ELR (cell line): ENCODE measurements at regions not wholly inside any gene's neighbourhood (a gene's known extent, or its start where the extent isn't known, plus 50 kb on each side); places are given as distances from the start of the nearest gene placed in this dataset.

ENCODE experiments used
- DNase-seq: peaks from one replicate; pipeline ENCODE4 v3.0.0-alpha.2; 2015; ENCODE audit warnings: low read depth

DNA sequence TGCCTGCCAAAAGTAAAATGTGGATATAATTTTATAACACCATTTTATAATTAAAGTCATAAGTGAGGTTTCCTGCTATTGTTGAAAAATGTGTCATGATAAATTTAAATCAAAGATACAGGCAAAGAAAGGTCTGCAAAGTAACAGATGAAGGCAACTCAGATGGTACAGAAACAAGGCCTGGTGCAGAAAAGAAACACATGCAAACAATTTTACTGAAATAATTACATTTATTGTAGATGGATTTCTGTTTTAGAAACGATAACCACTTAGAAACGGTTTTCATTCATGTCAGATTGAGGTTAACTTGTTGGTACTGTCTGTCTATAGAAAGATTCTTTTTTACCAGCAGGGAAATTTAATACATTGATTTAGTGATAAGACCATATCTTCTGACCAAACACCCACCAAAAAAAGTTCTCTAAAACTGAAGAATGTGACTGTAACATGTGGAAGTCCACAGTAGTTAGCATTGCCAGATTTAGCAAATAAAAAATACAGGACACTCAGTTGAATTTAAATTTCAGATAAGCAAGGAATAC is 105.5 kb upstream of the FERMT1 start:
- no peak for DNase-seq

DNA sequence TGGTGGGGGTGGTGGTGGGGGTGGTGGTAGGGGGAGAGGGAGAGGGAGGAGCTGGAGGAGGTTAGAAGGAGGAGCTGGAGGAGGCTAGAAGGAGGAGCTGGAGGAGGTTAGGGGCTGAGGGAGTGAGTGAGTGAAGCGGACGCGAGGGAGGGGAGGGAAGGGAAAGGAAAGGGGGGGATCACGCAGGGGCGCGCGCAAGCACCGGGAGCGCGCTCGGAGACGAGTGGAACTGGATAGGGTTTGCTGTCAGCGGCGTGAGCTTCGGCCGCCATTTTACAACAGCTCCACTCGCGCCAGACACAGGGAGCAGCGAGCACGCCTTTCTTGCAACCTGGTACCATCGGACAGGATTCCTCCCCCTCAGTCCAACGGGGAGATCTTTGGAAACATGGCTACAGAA is 90.5 kb upstream of the FERMT1 start:
- no peak for DNase-seq

DNA sequence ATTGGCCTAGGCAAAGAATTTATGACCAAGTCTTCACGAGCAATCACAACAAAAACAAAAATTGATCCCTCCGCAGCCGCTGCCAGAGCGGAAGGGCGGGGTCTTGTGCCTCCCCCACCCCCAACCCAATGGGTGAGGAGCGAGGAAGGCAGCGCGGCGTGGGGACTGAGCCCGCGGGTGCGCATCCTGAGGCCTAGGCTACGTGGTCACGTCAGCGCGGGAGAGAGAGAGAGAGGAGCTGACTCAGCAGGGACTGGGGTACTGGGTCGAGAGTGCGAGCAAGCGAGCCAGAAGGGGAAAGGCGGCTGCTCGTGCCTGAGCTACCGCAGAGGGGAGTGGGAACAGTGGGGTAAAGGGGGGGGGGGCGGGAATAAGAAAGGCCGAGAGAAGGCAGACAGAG is 90.1 kb upstream of the FERMT1 start:
- no peak for DNase-seq

DNA sequence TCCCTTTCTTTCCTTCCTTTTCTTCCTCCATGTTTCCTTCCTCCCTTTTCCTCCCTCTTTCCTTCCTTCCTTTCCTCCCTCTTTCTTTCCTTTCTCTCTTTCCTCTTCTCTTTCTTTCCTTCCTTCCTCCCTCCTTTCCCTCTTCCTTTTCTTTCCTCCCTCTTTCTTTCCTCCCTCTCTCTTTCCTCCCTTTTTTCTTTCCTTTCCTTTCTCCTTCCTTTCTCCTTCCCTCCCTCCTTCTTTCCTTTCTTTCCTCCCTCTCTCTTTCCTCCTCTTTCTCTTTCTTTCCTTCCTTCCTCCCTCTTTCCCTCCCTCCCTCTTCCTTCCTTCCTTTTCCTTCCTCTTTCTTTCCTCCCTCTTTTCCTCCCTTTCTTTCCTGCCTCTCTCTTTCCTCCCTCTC is 86.3 kb upstream of the FERMT1 start:
- no peak for DNase-seq

DNA sequence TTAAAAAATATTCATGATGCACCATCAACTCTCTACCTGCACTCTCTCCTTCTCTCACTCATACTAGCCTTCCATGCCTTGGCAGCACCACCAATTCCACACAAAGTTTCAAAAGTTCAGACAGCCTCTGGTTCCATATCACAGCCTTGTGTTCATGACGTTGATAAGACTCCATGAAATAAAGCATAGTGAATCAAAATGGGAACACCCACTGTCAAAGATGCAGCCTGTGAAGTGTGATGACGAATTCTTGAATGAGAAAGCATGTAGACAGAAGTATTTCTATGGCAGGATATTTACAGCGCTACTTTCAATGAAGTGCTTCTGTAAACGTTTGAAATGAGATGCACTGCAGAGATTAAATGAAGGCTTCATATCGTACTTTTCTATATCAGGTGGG is 77.3 kb upstream of the FERMT1 start:
- DNase-seq, result no peak

DNA sequence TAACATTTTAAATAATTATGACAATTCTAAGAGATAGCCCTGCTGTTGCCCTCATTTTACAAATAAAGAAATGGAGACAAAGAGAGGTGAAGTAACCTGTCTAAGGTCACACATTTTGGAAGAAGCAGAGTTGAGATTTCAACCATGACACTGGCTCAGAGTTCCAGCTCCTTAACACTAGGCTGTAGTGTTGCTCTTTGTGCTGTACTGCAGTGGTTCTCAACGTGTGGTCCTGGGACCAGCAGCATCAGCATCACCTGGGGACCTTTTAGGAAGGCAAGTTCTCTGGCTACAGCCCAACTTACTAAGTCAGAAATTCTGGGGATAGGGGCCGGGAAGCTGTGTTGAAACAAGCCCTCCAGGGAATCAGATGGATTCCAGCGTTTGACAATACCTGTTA is 62.4 kb upstream of the FERMT1 start:
- DNase-seq, result no peak

DNA sequence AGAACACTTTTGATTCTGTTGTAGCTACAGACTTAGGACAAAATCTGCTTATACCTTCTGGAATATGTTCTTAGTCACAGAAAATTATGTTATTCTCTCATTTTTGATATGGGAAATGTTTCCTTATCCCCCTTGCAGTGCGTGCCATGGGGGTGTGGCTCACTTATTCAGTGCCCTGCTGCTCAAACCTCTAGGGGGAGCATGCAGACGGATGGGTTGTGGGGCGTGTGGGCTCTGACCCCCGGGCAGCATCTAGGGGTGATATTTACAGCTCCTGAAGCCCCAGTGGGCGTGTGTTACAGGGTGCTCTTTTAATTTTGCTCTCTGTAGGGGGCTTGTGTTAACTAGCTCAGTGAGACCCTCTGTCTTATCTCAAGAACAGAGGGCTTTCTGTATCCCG is 61.3 kb upstream of the FERMT1 start:
- peak; percentile 2 for DNase-seq

DNA sequence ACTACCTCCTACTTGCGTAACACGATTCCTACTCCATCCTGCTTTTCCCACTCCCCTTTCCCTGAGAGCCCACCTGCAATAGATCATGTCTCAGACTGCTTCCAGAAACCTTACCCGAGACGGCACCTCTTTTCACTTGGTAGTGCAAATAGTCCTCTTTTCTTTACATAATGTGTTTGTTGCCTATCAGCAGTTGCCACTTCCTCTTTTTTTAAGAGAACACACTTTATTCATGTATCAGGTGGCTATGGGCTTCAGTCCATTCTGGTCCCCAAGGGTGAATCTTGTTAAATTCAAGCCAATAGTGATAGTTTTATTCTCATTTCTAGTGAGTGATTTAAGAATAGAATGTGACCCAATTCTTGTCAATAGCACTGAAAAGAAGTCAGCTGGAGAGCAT is 57.7 kb upstream of the FERMT1 start:
- no peak for DNase-seq

DNA sequence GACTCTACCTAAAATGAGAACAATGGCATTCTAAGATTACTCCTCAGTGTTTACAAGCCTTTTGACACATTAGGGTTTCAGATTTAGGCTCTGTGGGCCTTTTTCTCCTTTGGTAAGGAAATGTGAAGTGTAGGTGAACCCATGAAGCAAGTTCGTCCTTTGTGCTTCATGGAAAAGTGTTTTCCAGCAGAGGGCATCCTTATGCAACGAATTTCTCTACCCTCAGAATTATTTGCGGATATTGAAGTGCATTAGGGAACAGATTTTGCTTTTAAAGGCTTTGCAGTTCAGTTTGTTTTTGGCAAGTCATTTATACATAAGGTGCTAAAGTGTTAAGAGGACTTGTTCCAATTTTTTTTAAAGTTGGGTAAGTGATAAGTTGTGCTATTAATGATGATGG is 55.7 kb upstream of the FERMT1 start:
- peak; percentile 24 for DNase-seq

DNA sequence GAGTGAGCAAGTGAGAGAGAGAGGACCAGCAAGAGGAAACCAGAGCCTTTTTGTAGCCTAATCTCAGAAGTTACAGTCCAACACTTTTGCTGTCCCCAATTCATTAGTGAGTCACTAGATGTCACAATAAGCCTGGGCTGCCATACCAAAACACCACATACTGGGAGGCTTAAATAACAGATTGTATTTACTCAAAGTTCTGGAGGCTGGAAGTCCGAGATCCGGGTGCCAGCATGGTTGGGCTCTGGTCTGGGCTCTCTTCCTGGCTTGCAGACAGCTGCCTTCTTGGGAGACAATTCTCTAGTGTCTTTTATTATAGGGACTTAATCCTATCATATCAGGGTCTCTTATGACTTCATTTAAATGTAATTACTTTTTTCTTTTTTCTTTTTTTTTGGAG is 50.7 kb upstream of the FERMT1 start:
- no peak for DNase-seq
